ENCODE measurements at regions not wholly inside any gene's neighbourhood (a gene's known extent, or its start where the extent isn't known, plus 50 kb on each side); places are given as distances from the start of the nearest gene placed in this dataset.

DNA sequence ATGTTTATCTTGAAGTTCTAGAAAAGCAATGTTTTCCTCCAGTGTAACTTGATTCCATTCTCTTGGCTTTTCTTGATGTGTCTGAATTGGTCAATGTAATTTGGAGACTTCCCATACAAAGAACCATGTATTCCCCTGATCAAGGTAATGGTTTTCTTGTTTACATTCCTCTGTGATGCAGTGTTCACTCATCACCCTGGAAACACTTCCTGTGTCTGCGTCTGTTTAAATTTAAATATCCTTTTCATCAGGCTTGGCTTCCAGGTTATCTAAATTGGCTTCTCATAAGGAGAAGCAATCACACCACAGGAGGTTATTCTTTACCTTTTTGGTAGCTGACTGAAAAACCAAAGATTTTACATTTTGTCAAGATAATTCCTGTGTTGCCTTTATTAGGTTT is 237.3 kb upstream of the WSCD1 start:
- ChIA-PET POLR2A (no interaction called here), CTCF (interaction anchor here (1.7 to 2.0 kb wide), 2 partner anchors 39 to 236 kb away, joined by 4 to 6 read pairs; no protein-coding TSS in a partner anchor)
- TF ChIP-seq NFYB (CRISPR knock-in tag; conservative IDR thresholded peaks at IDR 0.05; ENCODE audit: low read depth) (no peak), FOXK1 (CRISPR knock-in tag; IDR thresholded peaks at IDR 0.05) (peak; percentile 68; the same call in 1 of the 2 replicates)
- Mint-ChIP-seq H3K36me3 (0 out of 2 replicates have a peak, but pooled peaks cover 4% of the 10 kb centered on the region), H3K4me3 (peak overlapping the region; percentile 32), H3K4me1 (peaks cover 44% of the 10 kb centered on the region), H3K27me3 (ENCODE audit: low read depth) (no peaks in the 10 kb centered on the region; the same call in 1 of the 2 replicates), H3K27ac (peak overlapping the region; percentile 98), H3K9me3 (peaks cover 15% of the 10 kb centered on the region)
- no peak for DNase-seq (ENCODE audit: low spot score)
- peak; percentile 91 for ATAC-seq

DNA sequence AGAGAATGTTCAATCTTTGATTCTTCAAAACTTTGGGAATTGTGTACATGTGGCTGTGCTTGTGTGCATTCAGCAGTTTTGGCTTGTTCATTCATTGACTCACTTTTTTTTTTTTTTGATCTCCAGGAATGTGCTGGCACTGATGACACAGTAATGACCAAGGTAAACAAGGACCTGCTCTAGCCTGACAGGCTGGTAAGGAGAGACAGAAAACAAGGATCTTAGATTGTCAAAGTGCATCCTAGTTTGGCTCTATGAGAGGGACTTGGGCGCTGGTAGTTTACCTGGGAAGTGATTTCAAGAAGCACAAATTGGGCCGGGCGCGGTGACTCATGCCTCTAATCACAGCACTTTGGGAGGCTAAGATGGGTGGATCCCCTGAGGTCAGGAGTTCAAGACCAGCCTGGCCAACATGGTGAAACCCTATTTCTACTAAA is 233.1 kb upstream of the WSCD1 start:
- ATAC-seq (no peak), DNase-seq (ENCODE audit: low spot score) (no peak)
- H3K36me3 Mint-ChIP-seq = no peaks in the 10 kb centered on the region
- no peaks in the 10 kb centered on the region for H3K27me3 Mint-ChIP-seq (ENCODE audit: low read depth)
- POLR2A ChIA-PET = no interaction called here
- peaks cover 43% of the 10 kb centered on the region for H3K4me1 Mint-ChIP-seq
- no peaks in the 10 kb centered on the region for H3K9me3 Mint-ChIP-seq
- no peak for TF ChIP-seq SMAD4 (CRISPR knock-in tag; IDR thresholded peaks at IDR 0.05)
- CTCF ChIA-PET = interaction anchor here (0.7 kb wide), 1 partner anchor 15 kb away, joined by 3 read pairs; no protein-coding TSS in a partner anchor
- H3K27ac Mint-ChIP-seq = no peak overlapping the region
- no peak overlapping the region for H3K4me3 Mint-ChIP-seq

DNA sequence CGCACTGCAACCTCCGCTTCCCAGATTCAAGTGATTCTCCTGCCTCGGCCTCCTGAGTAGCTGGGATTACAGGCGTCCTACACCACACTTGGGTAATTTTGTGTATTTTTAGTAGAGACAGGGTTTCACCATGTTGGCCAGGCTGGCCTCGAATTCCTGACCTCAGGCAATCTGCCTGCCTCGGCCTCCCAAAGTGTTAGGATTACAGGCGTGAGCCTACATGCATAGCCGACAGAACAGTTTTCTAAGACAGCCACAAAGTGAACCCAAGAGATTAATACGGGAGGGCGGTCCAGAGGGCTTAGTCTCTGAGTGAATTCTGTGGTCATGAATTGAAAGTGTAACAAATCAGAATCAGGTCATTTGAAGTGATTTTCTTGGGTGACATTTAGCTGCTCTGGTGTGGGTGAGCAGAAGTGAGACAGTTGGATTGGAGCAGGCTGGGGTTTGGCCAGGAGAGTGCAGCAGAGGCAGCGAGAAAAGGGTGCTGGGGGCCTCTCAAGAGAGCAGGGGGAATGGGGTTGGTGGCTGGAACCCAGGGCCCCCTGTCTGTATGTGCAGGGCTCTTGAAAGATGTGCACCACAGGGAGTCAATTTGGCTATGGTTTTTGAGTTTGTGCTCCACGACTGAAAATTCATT is 231.4 kb upstream of the WSCD1 start:
- no peak for TF ChIP-seq FOXJ3 (CRISPR knock-in tag; IDR thresholded peaks at IDR 0.05; ENCODE audit: borderline replicate concordance)
- no peak for TF ChIP-seq SMAD3 (CRISPR knock-in tag; IDR thresholded peaks at IDR 0.05; ENCODE audit: borderline replicate concordance)
- TF ChIP-seq CREB1 (CRISPR knock-in tag; IDR thresholded peaks at IDR 0.05) = no peak
- TF ChIP-seq IRF2 (CRISPR knock-in tag; IDR thresholded peaks at IDR 0.05; ENCODE audit: borderline replicate concordance, low read depth) = no peak
- no peak for TF ChIP-seq TEAD1 (CRISPR knock-in tag; IDR thresholded peaks at IDR 0.05)
- TF ChIP-seq, protein P1, sequence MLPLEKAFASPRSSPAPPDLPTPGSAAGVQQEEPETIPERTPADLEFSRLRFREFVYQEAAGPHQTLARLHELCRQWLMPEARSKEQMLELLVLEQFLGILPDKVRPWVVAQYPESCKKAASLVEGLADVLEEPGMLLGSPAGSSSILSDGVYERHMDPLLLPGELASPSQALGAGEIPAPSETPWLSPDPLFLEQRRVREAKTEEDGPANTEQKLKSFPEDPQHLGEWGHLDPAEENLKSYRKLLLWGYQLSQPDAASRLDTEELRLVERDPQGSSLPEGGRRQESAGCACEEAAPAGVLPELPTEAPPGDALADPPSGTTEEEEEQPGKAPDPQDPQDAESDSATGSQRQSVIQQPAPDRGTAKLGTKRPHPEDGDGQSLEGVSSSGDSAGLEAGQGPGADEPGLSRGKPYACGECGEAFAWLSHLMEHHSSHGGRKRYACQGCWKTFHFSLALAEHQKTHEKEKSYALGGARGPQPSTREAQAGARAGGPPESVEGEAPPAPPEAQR (CRISPR knock-in tag; IDR thresholded peaks at IDR 0.05) = no peak
- TF ChIP-seq SP1 (CRISPR knock-in tag; conservative IDR thresholded peaks at IDR 0.05) = no peak
- TF ChIP-seq, protein P2, sequence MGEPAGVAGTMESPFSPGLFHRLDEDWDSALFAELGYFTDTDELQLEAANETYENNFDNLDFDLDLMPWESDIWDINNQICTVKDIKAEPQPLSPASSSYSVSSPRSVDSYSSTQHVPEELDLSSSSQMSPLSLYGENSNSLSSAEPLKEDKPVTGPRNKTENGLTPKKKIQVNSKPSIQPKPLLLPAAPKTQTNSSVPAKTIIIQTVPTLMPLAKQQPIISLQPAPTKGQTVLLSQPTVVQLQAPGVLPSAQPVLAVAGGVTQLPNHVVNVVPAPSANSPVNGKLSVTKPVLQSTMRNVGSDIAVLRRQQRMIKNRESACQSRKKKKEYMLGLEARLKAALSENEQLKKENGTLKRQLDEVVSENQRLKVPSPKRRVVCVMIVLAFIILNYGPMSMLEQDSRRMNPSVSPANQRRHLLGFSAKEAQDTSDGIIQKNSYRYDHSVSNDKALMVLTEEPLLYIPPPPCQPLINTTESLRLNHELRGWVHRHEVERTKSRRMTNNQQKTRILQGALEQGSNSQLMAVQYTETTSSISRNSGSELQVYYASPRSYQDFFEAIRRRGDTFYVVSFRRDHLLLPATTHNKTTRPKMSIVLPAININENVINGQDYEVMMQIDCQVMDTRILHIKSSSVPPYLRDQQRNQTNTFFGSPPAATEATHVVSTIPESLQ (CRISPR knock-in tag; IDR thresholded peaks at IDR 0.05) = no peak
- no peaks in the 10 kb centered on the region for H3K27me3 Mint-ChIP-seq (ENCODE audit: low read depth)
- H3K4me3 Mint-ChIP-seq = no peak overlapping the region
- H3K36me3 Mint-ChIP-seq = no peaks in the 10 kb centered on the region
- ChIA-PET CTCF (interaction anchor here (0.6 to 3.3 kb wide), 10 partner anchors 32 to 574 kb away, joined by 3 to 16 read pairs (median 4); no protein-coding TSS in a partner anchor), POLR2A (interaction anchor here (1.0 kb wide), 1 partner anchor 64 kb away, joined by 3 read pairs; no protein-coding TSS in a partner anchor)
- peak; percentile 80 for ATAC-seq
- no peak overlapping the region for H3K27ac Mint-ChIP-seq
- H3K4me1 Mint-ChIP-seq = peaks cover 31% of the 10 kb centered on the region
- DNase-seq (ENCODE audit: low spot score) = peak; percentile 48
- no peaks in the 10 kb centered on the region for H3K9me3 Mint-ChIP-seq

DNA sequence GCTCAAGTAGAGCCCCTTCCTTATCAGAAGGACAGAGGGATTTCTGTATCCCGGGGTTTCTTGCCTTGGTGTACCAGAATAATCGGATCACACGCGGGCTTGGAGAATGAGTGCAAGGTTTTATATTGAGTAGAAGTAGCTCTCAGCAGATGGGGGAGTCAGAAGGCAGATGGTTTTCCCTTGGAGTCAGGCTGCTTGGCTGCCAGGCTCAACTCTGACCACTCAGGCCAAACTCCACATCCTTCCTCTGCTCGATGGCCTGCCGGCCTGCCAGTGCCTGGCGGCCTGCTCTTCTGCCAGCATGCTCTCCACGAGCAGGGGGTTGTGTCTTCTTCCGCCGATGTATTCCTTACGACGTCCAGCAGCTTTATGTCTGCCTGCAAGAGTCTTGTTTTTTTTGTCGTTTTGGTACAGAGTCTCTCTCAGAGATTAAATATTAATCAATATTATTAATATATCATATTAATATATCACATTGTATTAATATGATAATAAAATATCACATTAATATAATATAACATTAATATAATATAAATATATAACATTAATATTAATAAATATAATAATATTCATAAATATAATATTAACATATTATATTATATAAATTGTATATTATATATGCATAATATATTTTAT is 229.2 kb upstream of the WSCD1 start:
- ChIA-PET CTCF (interaction anchor here (0.6 to 3.3 kb wide), 3 partner anchors 228 to 572 kb away, joined by 3 to 16 read pairs (median 3); no protein-coding TSS in a partner anchor), POLR2A (interaction anchor here (1.6 kb wide), 1 partner anchor 24 kb away, joined by 4 read pairs; no protein-coding TSS in a partner anchor)
- TF ChIP-seq HMGA2 (CRISPR knock-in tag; IDR thresholded peaks at IDR 0.05) = peak; percentile 99
- TF ChIP-seq, protein P3, sequence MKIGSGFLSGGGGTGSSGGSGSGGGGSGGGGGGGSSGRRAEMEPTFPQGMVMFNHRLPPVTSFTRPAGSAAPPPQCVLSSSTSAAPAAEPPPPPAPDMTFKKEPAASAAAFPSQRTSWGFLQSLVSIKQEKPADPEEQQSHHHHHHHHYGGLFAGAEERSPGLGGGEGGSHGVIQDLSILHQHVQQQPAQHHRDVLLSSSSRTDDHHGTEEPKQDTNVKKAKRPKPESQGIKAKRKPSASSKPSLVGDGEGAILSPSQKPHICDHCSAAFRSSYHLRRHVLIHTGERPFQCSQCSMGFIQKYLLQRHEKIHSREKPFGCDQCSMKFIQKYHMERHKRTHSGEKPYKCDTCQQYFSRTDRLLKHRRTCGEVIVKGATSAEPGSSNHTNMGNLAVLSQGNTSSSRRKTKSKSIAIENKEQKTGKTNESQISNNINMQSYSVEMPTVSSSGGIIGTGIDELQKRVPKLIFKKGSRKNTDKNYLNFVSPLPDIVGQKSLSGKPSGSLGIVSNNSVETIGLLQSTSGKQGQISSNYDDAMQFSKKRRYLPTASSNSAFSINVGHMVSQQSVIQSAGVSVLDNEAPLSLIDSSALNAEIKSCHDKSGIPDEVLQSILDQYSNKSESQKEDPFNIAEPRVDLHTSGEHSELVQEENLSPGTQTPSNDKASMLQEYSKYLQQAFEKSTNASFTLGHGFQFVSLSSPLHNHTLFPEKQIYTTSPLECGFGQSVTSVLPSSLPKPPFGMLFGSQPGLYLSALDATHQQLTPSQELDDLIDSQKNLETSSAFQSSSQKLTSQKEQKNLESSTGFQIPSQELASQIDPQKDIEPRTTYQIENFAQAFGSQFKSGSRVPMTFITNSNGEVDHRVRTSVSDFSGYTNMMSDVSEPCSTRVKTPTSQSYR (CRISPR knock-in tag; IDR thresholded peaks at IDR 0.05) = no peak
- no peak overlapping the region for H3K27ac Mint-ChIP-seq
- H3K4me1 Mint-ChIP-seq = peaks cover 21% of the 10 kb centered on the region
- ATAC-seq (peak; percentile 25; the same call in 1 of the 2 replicates), DNase-seq (ENCODE audit: low spot score) (no peak)
- no peaks in the 10 kb centered on the region for H3K9me3 Mint-ChIP-seq
- no peaks in the 10 kb centered on the region for H3K27me3 Mint-ChIP-seq (ENCODE audit: low read depth)
- no peak overlapping the region for H3K4me3 Mint-ChIP-seq
- H3K36me3 Mint-ChIP-seq = no peaks in the 10 kb centered on the region
